ENCODE measurements at regions not wholly inside any gene's neighbourhood (a gene's known extent, or its start where the extent isn't known, plus 50 kb on each side); places are given as distances from the start of the nearest gene placed in this dataset.

DNA sequence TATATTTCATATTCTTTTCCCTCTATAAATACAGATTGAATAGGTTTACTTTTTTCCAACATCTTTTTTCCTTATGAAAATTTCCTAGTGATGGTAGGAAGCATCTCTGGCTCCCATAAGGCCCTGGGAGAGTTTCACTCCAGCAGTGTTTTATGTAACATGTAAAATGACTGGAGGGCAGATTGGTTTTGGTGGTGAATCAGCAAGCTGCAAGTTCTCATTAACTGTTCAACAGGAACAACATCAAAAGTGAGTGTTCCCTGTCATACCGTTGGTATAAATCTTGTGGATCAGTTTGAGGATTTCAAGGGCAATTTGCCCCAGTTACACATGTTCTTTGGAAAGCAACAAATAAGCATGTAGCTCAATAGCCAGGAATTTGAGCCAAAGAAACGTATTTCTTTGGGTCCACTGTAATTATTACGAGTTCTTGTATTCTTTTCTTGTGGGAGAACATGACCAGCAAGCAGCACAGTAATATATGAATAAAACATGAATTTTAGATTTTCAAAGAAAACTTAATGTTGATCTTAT lies 345.7 kb downstream of the SV2B start:
- 6% methylated on average over 3 of the region's 3 CpGs for WGBS (ENCODE audit: low lambda C conversion rate)
- no peaks in the 10 kb centered on the region for H3K4me1 ChIP-seq (ENCODE audit: insufficient read depth, low read length)
- no peak for ATAC-seq
- H3K4me2 ChIP-seq (ENCODE audit: low read depth, low read length), result no peak overlapping the region
- H3K9me3 ChIP-seq (ENCODE audit: low read length), result no peaks in the 10 kb centered on the region
- no peak for DNase-seq (ENCODE audit: low spot score)
- no peak for TF ChIP-seq ZNF629 (CRISPR knock-in tag; conservative IDR thresholded peaks at IDR 0.05)
- H3K27me3 ChIP-seq (ENCODE audit: control insufficient read depth in 1 of 2, insufficient read depth in 2 of 2, low read length in 2 of 2), result no peaks in the 10 kb centered on the region
- H3K4me3 ChIP-seq (replicated peaks in 1 of 3; ENCODE audit: insufficient read depth in 1 of 3, low read depth in 2 of 3, low read length in 3 of 3), result no peak overlapping the region
- H3K79me2 ChIP-seq (ENCODE audit: insufficient read depth, low read length), result no peaks in the 10 kb centered on the region
- H4K20me1 ChIP-seq (ENCODE audit: insufficient read depth, low read length), result no peaks in the 10 kb centered on the region
- BruUV-seq (replicated peaks), result no TSS peak
- in situ Hi-C loops (cut with HindIII; ENCODE audit: extremely low pct_ligation_motif_present, low pct_unique_long_range_greater_than_20kb), result no loop called here
- H3K27ac ChIP-seq (ENCODE audit: extremely low read length, insufficient read depth, low read length), result no peak overlapping the region
- H2AFZ ChIP-seq (ENCODE audit: low read length), result no peak overlapping the region
- intact Hi-C loops (cut with micrococcal nuclease; ENCODE audit: unreplicated experiment), result no loop called here
- no peak for FAIRE-seq
- CTCF ChIA-PET (ENCODE audit: low intra/inter-chr PET ratio, low total read pairs), result no interaction called here
- no peaks in the 10 kb centered on the region for H3K36me3 ChIP-seq (replicated peaks in 1 of 2; ENCODE audit: control insufficient read depth in 1 of 2, insufficient read depth in 2 of 2, low read length in 2 of 2)
- POLR2A ChIA-PET, result no interaction called here
- H3K9ac ChIP-seq (ENCODE audit: insufficient read depth, low read depth, low read length), result no peak overlapping the region

DNA sequence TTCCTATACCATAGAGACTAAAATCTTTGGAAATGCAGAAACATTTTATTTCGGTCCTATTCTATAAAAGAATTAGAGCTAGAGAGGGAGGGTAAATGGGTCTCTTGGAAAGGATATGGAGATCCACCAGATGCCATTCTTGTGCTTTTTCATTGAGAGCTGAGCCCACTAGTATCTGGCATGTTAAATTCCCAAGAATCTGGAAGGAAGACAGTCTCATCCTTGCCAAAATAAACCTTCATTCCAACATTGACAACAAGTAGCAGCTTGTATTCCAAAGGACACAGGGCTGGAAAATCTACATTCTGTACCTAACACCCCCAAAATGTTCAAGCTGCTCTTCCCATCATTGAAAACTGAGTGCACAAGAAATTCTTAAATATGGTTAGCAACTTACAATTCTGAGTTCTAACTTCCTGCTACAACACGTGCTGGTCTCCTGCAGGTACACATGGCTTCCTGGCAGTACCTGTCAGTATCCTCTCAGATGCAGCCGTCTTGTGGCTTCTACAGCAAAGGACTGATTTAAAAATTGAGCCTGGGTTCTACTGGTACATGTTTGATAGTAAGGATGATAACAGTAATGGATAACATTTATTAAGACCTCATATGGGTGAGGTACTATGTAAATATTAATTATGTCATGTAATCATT lies 348.1 kb downstream of the SV2B start:
- Histone ChIP-seq H3K36me3 (replicated peaks in 1 of 2; ENCODE audit: control insufficient read depth in 1 of 2, insufficient read depth in 2 of 2, low read length in 2 of 2) (no peaks in the 10 kb centered on the region), H4K20me1 (ENCODE audit: insufficient read depth, low read length) (no peaks in the 10 kb centered on the region), H3K9ac (ENCODE audit: insufficient read depth, low read depth, low read length) (no peak overlapping the region), H3K4me1 (ENCODE audit: insufficient read depth, low read length) (no peaks in the 10 kb centered on the region), H3K27me3 (ENCODE audit: control insufficient read depth in 1 of 2, insufficient read depth in 2 of 2, low read length in 2 of 2) (no peaks in the 10 kb centered on the region), H3K4me3 (replicated peaks in 1 of 3; ENCODE audit: insufficient read depth in 1 of 3, low read depth in 2 of 3, low read length in 3 of 3) (no peak overlapping the region), H3K79me2 (ENCODE audit: insufficient read depth, low read length) (no peaks in the 10 kb centered on the region), H2AFZ (ENCODE audit: low read length) (no peak overlapping the region), H3K4me2 (ENCODE audit: low read depth, low read length) (no peak overlapping the region), H3K27ac (ENCODE audit: extremely low read length, insufficient read depth, low read length) (no peak overlapping the region), H3K9me3 (ENCODE audit: low read length) (no peaks in the 10 kb centered on the region)
- ATAC-seq, result no peak
- ChIA-PET CTCF (ENCODE audit: low intra/inter-chr PET ratio, low total read pairs) (no interaction called here), POLR2A (no interaction called here)
- FAIRE-seq, result no peak
- no peak for TF ChIP-seq STAG1 (CRISPR knock-in tag; IDR thresholded peaks at IDR 0.05)
- TF ChIP-seq SPEN (CRISPR knock-in tag; IDR thresholded peaks at IDR 0.05; ENCODE audit: low read depth), result no peak
- TF ChIP-seq RNF219 (CRISPR knock-in tag; IDR thresholded peaks at IDR 0.05), result no peak
- no peak for TF ChIP-seq JUN (CRISPR knock-in tag; IDR thresholded peaks at IDR 0.05)
- no peak for TF ChIP-seq SIN3B (IDR thresholded peaks at IDR 0.05; ENCODE audit: low read length)
- TF ChIP-seq ASH2L (IDR thresholded peaks at IDR 0.05; ENCODE audit: insufficient read length, low read depth, low read length), result no peak
- TF ChIP-seq ZNF782 (CRISPR knock-in tag; IDR thresholded peaks at IDR 0.05; ENCODE audit: borderline replicate concordance), result no peak
- TF ChIP-seq ZNF792 (CRISPR knock-in tag; IDR thresholded peaks at IDR 0.05), result no peak
- TF ChIP-seq, protein P1, sequence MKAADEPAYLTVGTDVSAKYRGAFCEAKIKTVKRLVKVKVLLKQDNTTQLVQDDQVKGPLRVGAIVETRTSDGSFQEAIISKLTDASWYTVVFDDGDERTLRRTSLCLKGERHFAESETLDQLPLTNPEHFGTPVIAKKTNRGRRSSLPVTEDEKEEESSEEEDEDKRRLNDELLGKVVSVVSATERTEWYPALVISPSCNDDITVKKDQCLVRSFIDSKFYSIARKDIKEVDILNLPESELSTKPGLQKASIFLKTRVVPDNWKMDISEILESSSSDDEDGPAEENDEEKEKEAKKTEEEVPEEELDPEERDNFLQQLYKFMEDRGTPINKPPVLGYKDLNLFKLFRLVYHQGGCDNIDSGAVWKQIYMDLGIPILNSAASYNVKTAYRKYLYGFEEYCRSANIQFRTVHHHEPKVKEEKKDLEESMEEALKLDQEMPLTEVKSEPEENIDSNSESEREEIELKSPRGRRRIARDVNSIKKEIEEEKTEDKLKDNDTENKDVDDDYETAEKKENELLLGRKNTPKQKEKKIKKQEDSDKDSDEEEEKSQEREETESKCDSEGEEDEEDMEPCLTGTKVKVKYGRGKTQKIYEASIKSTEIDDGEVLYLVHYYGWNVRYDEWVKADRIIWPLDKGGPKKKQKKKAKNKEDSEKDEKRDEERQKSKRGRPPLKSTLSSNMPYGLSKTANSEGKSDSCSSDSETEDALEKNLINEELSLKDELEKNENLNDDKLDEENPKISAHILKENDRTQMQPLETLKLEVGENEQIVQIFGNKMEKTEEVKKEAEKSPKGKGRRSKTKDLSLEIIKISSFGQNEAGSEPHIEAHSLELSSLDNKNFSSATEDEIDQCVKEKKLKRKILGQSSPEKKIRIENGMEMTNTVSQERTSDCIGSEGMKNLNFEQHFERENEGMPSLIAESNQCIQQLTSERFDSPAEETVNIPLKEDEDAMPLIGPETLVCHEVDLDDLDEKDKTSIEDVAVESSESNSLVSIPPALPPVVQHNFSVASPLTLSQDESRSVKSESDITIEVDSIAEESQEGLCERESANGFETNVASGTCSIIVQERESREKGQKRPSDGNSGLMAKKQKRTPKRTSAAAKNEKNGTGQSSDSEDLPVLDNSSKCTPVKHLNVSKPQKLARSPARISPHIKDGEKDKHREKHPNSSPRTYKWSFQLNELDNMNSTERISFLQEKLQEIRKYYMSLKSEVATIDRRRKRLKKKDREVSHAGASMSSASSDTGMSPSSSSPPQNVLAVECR (CRISPR knock-in tag; IDR thresholded peaks at IDR 0.05; ENCODE audit: borderline replicate concordance), result no peak
- WGBS (ENCODE audit: low lambda C conversion rate), result 3% methylated on average over 3 of the region's 3 CpGs
- intact Hi-C loops (cut with micrococcal nuclease; ENCODE audit: unreplicated experiment) (no loop called here), in situ Hi-C loops (cut with HindIII; ENCODE audit: extremely low pct_ligation_motif_present, low pct_unique_long_range_greater_than_20kb) (no loop called here)
- BruUV-seq (replicated peaks), result no TSS peak
- DNase-seq (ENCODE audit: low spot score), result no peak

All from HepG2 (cell line).